CD4-positive, alpha-beta T cell treated with Interleukin-4 for 1 hour (primary cell): ENCODE measurements at regions not wholly inside any gene's neighbourhood (a gene's known extent, or its start where the extent isn't known, plus 50 kb on each side); places are given as distances from the start of the nearest gene placed in this dataset.
"Not testable (repeated sequence)": the region's sequence is repeated elsewhere in the genome, so short reads cannot be mapped to it uniquely, and the experiment has no call there.

Experiments
- DNase-seq, 2 donors: peaks; one replicate each; pipeline ENCODE4 v3.0.0-alpha.2; 2020 to 2022

DNA sequence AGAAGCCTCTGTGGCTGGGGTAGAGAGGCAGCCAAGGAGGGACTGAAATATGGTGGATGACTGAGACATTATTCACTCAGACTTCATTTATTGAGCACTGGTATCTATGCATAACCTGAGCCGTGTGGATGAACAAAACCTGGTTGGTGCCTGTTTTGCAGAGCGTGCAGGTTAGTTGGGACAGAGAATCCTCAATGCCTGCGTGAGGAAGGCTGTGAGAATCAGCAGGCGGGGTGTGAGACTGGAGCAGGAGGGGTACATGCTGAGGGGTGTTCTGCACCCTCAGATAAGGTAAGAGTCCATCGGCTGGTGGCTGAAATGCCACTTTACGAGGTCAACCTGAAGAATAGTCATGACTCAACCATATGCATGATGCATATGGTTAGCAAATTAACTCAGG is 271.6 kb downstream of the MED10 start:
- no peak for DNase-seq

DNA sequence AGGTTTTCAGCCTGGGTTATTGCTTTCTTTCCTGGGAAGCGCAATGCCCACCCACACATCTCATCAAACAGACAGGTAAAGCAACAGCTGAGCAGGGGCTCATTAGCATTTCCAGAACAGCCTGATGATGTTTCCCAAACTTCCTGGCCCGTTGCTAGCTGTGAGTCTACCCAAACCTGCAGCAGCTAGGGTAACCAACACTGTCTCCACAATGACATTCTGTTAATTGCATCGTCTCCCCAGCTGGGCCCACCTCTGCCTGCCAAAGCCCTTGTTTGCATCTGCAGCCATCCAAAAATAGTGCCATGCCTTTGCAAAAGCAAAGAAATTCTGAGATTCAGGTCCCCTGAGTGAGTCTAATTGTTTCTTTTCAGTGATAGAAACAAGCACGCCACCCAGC is 273.0 kb downstream of the MED10 start:
- no peak for DNase-seq

DNA sequence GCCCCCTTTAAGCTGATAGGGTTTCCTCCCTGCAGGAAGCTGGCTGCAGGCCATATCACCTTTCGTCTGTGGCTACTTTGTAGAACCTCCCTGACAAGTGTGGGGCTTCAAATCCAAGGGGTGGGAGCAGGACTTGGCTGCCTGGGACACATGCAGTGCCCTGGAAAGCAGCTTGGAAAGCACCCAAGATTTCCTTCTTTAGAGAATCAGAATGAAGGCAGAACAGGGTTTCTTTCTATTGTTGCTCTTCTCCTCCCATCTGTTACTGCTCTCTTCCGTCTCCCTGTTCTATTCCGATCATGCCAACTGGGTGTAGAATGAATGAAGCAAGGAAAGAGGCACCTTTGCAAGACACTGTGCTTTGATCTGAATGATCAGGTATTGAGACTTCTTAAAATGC is 282.2 kb downstream of the MED10 start:
- DNase-seq: no peak

- not testable (repeated sequence) for DNase-seq
Measured at GRCh38 chr5:6094180-6094579, 284.2 kb downstream of the MED10 start.

- no peak for DNase-seq
Measured at GRCh38 chr5:6090838-6091237, 287.5 kb downstream of the MED10 start.

- no peak for DNase-seq
Measured at GRCh38 chr5:6090079-6090654, 288.2 kb downstream of the MED10 start.

- no peak for DNase-seq
Measured at GRCh38 chr5:6088706-6089105, 289.6 kb downstream of the MED10 start.

- no peak for DNase-seq
Measured at GRCh38 chr5:6087576-6087975, 290.8 kb downstream of the MED10 start.

- DNase-seq: no peak
Measured at GRCh38 chr5:6086871-6087270, 291.5 kb downstream of the MED10 start.

GRCh38 chr5:6085341-6085860 is 292.9 kb downstream of the MED10 start:
- DNase-seq: no peak

DNA sequence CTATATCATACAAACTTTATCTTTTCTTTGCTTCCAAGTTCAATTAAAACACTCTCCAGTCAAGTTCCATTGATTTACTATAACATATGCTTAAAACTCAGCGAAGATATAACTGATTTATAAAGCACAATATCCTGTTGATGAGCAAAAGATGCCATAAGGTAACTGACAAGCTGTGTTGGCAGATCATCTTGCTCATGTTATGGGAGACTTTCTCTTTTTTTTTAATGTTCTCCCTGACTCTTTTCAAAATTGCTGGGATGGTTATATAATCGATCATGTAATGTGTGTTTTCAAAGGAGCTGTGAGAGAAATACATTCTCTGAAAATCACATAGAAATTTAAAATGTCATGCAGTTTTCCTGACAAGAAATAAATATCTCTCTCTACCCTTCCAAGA is 293.5 kb downstream of the MED10 start:
- no peak for DNase-seq

DNA sequence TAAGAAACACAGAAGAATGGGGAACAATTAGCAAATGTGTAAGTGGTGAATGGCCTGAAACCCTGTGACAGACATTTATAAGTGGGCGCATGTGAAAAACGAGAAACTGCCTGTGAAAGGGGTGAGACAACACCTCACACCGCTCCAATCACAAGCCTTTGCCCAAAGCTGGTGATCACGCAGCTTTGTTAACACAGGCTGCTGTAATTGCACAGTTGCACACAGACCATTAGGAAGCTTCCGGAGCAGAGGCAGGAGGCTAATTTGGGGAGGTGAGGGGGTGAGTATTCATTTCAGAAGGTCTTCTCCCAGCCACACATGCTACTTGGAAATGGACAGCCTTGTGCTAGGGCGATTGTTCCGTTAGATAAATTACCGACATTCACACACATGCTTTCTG is 294.0 kb downstream of the MED10 start:
- DNase-seq: no peak

DNA sequence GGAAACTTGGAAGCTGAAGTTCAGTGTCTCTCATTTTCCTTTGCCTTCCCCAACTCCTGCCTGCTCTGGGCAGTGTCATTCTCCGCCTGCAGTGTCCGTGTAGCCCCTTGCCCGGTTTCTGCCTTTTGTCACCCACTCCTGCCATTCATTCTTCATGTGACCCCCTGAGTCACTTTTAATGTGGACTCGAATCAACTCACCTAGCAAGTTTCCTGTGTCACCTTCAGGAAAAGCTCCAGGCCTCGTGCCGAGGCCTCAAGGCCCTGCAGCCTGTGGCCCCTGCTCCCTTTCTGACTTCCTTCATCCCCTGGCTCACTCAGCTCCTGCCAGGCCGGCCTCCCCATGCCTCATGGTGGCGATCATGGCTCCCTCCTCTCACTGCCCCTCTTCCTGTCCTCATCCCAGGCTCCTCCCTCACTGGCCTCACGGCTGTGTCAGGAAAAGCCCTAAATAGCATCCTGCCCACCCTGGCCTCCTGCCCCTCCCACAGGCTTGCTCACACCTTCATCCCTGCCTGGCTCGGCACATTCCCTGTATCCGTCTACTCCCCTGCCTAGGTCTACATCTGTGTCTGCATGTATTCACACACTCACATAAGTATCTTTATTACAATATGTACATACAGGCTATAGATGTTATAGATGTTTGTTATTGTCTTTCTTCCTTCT is 294.9 kb downstream of the MED10 start:
- DNase-seq: no peak

GRCh38 chr5:6082685-6083084 is 295.7 kb downstream of the MED10 start:
- no peak for DNase-seq

DNA sequence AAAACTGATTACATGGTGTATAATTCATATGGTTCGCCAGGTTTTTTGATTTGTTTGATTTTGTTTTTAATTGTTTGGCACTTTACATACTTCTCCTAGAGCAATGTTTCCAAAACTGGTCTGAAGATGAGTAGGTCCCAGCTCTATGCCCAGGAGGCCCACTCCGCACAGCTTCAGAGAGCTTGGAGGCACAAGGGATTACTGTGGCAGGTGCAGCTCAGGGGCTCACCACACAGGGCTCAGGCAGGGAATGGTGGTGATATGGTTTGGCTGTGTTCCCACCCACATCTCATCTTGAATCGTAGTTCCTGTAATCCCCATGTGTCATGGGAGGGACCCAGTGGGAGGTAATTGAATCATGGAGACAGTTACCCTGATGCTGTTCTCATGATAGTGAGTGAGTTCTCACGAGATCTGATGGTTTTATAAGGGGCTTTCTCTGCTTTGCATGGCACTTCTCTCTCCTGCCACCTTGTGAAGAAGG is 296.6 kb downstream of the MED10 start:
- no peak for DNase-seq

GRCh38 chr5:6080930-6081726 is 297.2 kb downstream of the MED10 start:
- no peak for DNase-seq

GRCh38 chr5:6080436-6080835 is 297.9 kb downstream of the MED10 start:
- no peak for DNase-seq

DNA sequence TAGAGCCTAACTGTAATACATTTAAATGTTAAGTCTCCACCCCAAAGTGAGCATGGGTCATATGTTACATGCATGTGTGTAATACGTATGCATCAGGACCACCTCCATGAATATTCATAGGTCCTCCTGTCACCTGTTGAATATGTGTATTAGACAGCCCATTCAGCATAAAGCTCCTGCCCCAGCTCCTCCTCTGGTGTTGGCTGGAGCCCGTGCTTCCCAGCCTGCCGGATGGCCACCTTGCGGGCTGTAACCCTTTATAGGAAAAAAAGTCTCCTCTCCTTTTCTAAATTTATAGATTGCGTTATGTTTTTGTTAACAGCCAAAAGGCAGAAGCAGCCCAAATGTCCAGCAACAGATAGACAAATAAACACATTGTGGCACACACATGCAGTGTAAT is 299.5 kb downstream of the MED10 start:
- no peak for DNase-seq

DNA sequence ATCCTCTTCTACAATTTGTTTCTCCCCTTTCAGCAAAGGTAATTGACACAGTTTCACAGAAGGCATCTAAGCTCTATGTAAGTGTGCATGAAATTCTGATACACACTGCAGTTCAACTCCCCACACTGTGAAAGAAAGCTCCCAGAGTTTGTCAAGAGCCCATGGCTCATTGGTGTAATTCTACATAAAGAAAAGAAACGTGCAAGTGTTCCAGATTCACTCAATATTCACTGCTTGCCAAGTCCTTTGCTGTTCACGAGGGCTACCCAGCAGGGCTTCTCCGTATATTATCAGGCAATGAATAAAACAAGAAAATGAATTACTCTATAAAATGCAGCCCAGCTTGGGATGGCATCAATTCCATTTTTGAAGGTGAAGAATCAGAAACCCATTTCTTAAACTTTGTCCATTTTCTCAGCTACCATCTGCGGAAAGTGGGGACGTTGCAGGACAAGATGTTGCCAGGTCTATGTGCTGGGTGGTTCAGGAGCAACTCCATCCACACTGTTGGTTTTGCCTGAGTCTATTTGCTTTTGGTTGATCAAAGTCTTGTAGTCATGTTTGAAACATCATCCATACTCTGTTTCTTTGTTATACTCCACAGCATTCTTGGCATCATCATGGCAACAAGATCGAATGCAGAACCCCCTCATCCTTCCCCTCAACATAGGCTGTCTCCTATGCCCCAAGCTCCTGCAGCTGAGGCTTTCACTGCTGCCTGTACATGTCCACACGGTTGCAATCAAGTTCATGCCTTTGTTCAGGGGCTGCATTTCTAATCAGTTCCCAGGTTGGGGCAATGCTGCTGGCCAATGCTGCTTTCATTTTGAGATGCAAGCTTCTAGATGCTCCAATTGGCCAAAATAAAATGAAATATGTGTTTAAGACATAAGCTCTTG is 301.8 kb downstream of the MED10 start:
- DNase-seq: no peak

DNA sequence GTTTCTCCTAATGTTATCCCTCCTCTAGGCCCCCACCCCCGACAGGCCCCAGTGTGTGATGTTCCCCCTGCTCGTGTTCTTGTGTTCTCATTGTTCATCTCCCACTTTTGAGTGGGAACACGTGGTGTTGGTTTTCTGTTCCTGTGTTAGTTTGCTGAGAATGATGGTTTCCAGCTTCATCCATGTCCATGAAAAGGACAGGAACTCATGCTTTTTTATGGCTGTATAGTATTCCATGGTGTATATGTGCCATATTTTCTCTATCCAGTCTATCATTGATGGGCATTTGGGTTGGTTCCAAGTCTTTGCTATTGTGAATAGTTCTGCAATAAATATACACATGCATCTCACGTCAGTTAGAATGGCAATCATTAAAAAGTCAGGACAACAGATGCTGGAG is 305.9 kb downstream of the MED10 start:
- DNase-seq: not testable (repeated sequence)

DNA sequence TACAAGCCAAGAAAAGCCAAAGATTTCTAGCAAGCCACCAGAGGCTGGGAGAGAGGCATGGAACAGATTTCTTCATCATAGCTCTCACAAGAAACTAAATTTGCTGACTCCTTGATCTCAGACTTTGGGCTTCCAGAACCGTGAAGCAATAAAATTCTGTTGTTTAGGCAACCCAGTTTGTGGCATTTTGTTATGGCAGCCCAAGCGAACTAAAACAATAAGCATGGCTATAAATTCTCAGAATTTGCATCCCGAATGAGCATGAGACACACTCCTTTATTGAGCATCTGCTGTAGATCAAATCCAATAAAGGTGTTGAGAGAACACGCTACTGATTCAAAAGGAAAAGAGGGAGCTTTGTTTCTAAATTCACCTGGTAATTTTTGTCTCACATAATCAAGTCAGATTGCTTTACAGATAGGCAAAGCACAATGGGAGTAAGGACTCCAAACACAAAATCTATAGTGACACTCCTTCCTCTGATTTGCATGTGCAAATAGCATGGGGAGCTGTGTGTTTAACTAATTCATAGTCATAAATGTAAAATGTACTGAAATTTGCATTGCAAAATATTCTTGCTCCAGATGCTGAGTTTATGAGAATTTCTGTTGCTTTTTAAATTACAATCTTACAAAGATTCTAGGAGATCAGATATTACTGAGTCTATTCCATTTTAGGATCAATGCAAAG is 308.7 kb downstream of the MED10 start:
- DNase-seq: no peak

DNA sequence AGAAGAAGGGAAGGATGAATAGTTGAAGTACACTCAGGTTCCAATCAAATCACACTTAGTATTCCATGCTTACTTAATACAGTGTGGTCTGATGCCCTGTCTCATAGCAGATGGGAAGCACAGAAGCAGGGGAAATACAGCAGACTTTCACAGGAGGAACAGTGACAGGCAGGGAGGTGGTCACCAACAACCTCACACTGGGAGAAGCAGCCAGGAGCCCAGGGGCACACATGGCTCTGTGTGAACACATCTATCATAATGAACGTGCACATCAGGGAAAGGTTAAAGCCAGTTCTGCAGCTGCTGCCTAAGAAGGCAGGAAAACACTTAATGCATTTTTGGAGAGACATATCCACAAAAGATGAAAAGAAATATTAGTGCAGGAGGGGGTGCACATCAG is 312.3 kb downstream of the MED10 start:
- no peak for DNase-seq
